Neural progenitor cell (in vitro differentiated cells): ENCODE measurements at regions not wholly inside any gene's neighbourhood (a gene's known extent, or its start where the extent isn't known, plus 50 kb on each side); places are given as distances from the start of the nearest gene placed in this dataset.

Experiments
- CTCF ChIP-seq: fragments of 200-600 bp; sonication (generic); IDR thresholded peaks from 2 replicates; pipeline ENCODE4 v1.5.1; 2017; ENCODE audit warnings: antibody characterized with exemption, mild to moderate bottlenecking
- EZH2 ChIP-seq: fragments of 200-600 bp; sonication (generic); IDR thresholded peaks from 2 replicates; pipeline ENCODE4 v1.6.1; 2017; ENCODE audit warnings: antibody characterized with exemption, mild to moderate bottlenecking, moderate library complexity
- EZH2phosphoT487 ChIP-seq: fragments of 200-600 bp; sonication (generic); IDR thresholded peaks from 2 replicates; pipeline ENCODE4 v1.6.1; 2017; ENCODE audit warnings: antibody characterized with exemption

GRCh38 chr6:146972546-146972945, 231.7 kb upstream of the STXBP5 start:
- TF ChIP-seq EZH2phosphoT487 (no peak), CTCF (no peak), EZH2 (no peak)
